ENCODE measurements at regions not wholly inside any gene's neighbourhood (a gene's known extent, or its start where the extent isn't known, plus 50 kb on each side); places are given as distances from the start of the nearest gene placed in this dataset.

- DNase-seq (ENCODE audit: low read depth), result no peak
Observed at GRCh38 chr15:58235961-58236360, 97.8 kb downstream of the AQP9 start.

- no peak for DNase-seq (ENCODE audit: low read depth)
Observed at GRCh38 chr15:58240191-58240932, 102.2 kb downstream of the AQP9 start.

GRCh38 chr15:58241872-58242271 lies 103.7 kb downstream of the AQP9 start:
- DNase-seq (ENCODE audit: low read depth), result no peak

- DNase-seq (ENCODE audit: low read depth), result no peak
Observed at GRCh38 chr15:58243070-58243469, 104.9 kb downstream of the AQP9 start.

GRCh38 chr15:58244536-58244935 lies 106.4 kb downstream of the AQP9 start:
- DNase-seq (ENCODE audit: low read depth), result no peak

- no peak for DNase-seq (ENCODE audit: low read depth)
Observed at GRCh38 chr15:58246041-58246440, 107.9 kb downstream of the AQP9 start.

GRCh38 chr15:58247855-58248842 lies 110.0 kb downstream of the AQP9 start:
- no peak for DNase-seq (ENCODE audit: low read depth)

GRCh38 chr15:58249646-58250312 lies 111.6 kb downstream of the AQP9 start:
- DNase-seq (ENCODE audit: low read depth), result no peak

GRCh38 chr15:58252586-58253323 lies 114.6 kb downstream of the AQP9 start:
- DNase-seq (ENCODE audit: low read depth), result no peak

- no peak for DNase-seq (ENCODE audit: low read depth)
Observed at GRCh38 chr15:58257776-58258325, 119.7 kb downstream of the AQP9 start.

GRCh38 chr15:58258501-58259292 lies 120.5 kb downstream of the AQP9 start:
- no peak for DNase-seq (ENCODE audit: low read depth)

- no peak for DNase-seq (ENCODE audit: low read depth)
Observed at GRCh38 chr15:58260205-58260724, 122.1 kb downstream of the AQP9 start.

GRCh38 chr15:58260725-58261267 lies 122.6 kb downstream of the AQP9 start:
- no peak for DNase-seq (ENCODE audit: low read depth)

GRCh38 chr15:58261368-58261767 lies 123.2 kb downstream of the AQP9 start:
- DNase-seq (ENCODE audit: low read depth), result no peak

- DNase-seq (ENCODE audit: low read depth), result no peak
Observed at GRCh38 chr15:58264053-58264971, 126.1 kb downstream of the AQP9 start.

GRCh38 chr15:58267051-58267450 lies 128.9 kb downstream of the AQP9 start:
- DNase-seq (ENCODE audit: low read depth), result no peak

- DNase-seq (ENCODE audit: low read depth), result no peak
Observed at GRCh38 chr15:58268746-58269267, 130.6 kb downstream of the AQP9 start.
